OCI-LY3 (cell line): ENCODE measurements at regions not wholly inside any gene's neighbourhood (a gene's known extent, or its start where the extent isn't known, plus 50 kb on each side); places are given as distances from the start of the nearest gene placed in this dataset.

Source experiments
- CTCF ChIP-seq: fragments of 200-600, 300-600 bp; sonication (generic); IDR thresholded peaks from 2 replicates; pipeline ENCODE4 v1.5.1; 2014; ENCODE audit warnings: antibody characterized with exemption, low read length, low read depth
- EZH2phosphoT487 ChIP-seq: fragments of 200-600 bp; shearing (Covaris generic); IDR thresholded peaks from 2 replicates; pipeline ENCODE4 v1.6.1; 2018; ENCODE audit warnings: antibody characterized with exemption, mixed run types, low read depth

- TF ChIP-seq CTCF (no peak), EZH2phosphoT487 (no peak)
Observed at GRCh38 chr5:179407191-179408175, 62.2 kb upstream of the ADAMTS2 start.
